ENCODE measurements at regions not wholly inside any gene's neighbourhood (a gene's known extent, or its start where the extent isn't known, plus 50 kb on each side); places are given as distances from the start of the nearest gene placed in this dataset.

GRCh38 chr18:64840911-64841701, 692.2 kb upstream of the LINC00305 start:
- no peak for TF ChIP-seq CTCF (IDR thresholded peaks at IDR 0.05; ENCODE audit: borderline replicate concordance, extremely low read depth, low read length, poor library complexity, severe bottlenecking)
- TF ChIP-seq EZH2 (IDR thresholded peaks at IDR 0.05; ENCODE audit: borderline replicate concordance, low read depth, low read length, severe bottlenecking) = no peak

Measured in DND-41 (cell line).